Upper lobe of left lung (tissue), 4 donors: ENCODE measurements at regions not wholly inside any gene's neighbourhood (a gene's known extent, or its start where the extent isn't known, plus 50 kb on each side); places are given as distances from the start of the nearest gene placed in this dataset.

Source experiments
- CTCF ChIP-seq, 6 experiments: fragments of 450-650 bp in 4 of 6; fragments of 200-600 bp in 2 of 6; sonication (generic) in 2 of 6; IDR thresholded peaks; one replicate each; pipeline ENCODE4 v1.5.1; 2016 to 2019; ENCODE audit warnings: antibody characterized with exemption in 6 of 6
- POLR2A ChIP-seq, 4 donors: fragments of 450-650 bp; IDR thresholded peaks; one replicate each; pipeline ENCODE4 v1.5.1; 2016 to 2017; ENCODE audit warnings: antibody characterized with exemption in 4 of 4, mild to moderate bottlenecking in 2 of 4
- POLR2AphosphoS5 ChIP-seq, 2 donors: sonication (generic); formaldehyde crosslinking; IDR thresholded peaks; one replicate each; pipeline ENCODE4 v1.5.1; 2017; ENCODE audit warnings: antibody characterized with exemption in 2 of 2

GRCh38 chr9:18319918-18320445, 154.0 kb upstream of the ADAMTSL1 start:
- TF ChIP-seq CTCF (IDR thresholded peaks at IDR 0.05) = no peak
- no peak for TF ChIP-seq POLR2AphosphoS5 (IDR thresholded peaks at IDR 0.05)
- no peak for TF ChIP-seq POLR2A (IDR thresholded peaks at IDR 0.05)
